ENCODE measurements at regions not wholly inside any gene's neighbourhood (a gene's known extent, or its start where the extent isn't known, plus 50 kb on each side); places are given as distances from the start of the nearest gene placed in this dataset.

- Histone ChIP-seq H3K4me2 (ENCODE audit: low read depth, low read length) (no peak overlapping the region), H3K4me1 (ENCODE audit: insufficient read depth, low read length) (no peaks in the 10 kb centered on the region), H3K9me3 (ENCODE audit: low read length) (no peaks in the 10 kb centered on the region), H3K27me3 (ENCODE audit: control insufficient read depth in 1 of 2, insufficient read depth in 2 of 2, low read length in 2 of 2) (no peaks in the 10 kb centered on the region; a peak in 1 of 5 replicates), H4K20me1 (ENCODE audit: insufficient read depth, low read length) (no peaks in the 10 kb centered on the region), H3K27ac (ENCODE audit: extremely low read length, insufficient read depth, low read length) (no peak overlapping the region), H3K9ac (ENCODE audit: insufficient read depth, low read depth, low read length) (no peak overlapping the region), H3K36me3 (replicated peaks in 1 of 2; ENCODE audit: control insufficient read depth in 1 of 2, insufficient read depth in 2 of 2, low read length in 2 of 2) (no peaks in the 10 kb centered on the region), H2AFZ (ENCODE audit: low read length) (no peak overlapping the region), H3K79me2 (ENCODE audit: insufficient read depth, low read length) (no peaks in the 10 kb centered on the region), H3K4me3 (replicated peaks in 1 of 3; ENCODE audit: insufficient read depth in 1 of 3, low read depth in 2 of 3, low read length in 3 of 3) (no peak overlapping the region)
- CTCF ChIA-PET (ENCODE audit: low intra/inter-chr PET ratio, low total read pairs) = no interaction called here
- POLR2A ChIA-PET = no interaction called here
- ATAC-seq (no peak), FAIRE-seq (no peak), DNase-seq (ENCODE audit: low spot score) (no peak)
- no peak for TF ChIP-seq KLF9 (CRISPR knock-in tag; IDR thresholded peaks at IDR 0.05; ENCODE audit: low read depth)
- 3% methylated on average over 3 of the region's 3 CpGs for WGBS (ENCODE audit: low lambda C conversion rate)
- intact Hi-C loops (cut with micrococcal nuclease; ENCODE audit: unreplicated experiment) (no loop called here), in situ Hi-C loops (cut with HindIII; ENCODE audit: extremely low pct_ligation_motif_present, low pct_unique_long_range_greater_than_20kb) (no loop called here)
- BruUV-seq (replicated peaks) = no TSS peak
Observed at GRCh38 chr5:167684251-167684650, 607.2 kb upstream of the WWC1 start.

- Histone ChIP-seq H3K4me2 (ENCODE audit: low read depth, low read length) (no peak overlapping the region), H3K4me1 (ENCODE audit: insufficient read depth, low read length) (no peaks in the 10 kb centered on the region), H3K4me3 (replicated peaks in 1 of 3; ENCODE audit: insufficient read depth in 1 of 3, low read depth in 2 of 3, low read length in 3 of 3) (no peak overlapping the region), H3K79me2 (ENCODE audit: insufficient read depth, low read length) (no peaks in the 10 kb centered on the region), H4K20me1 (ENCODE audit: insufficient read depth, low read length) (no peaks in the 10 kb centered on the region), H3K9me3 (ENCODE audit: low read length) (no peaks in the 10 kb centered on the region), H3K9ac (ENCODE audit: insufficient read depth, low read depth, low read length) (no peak overlapping the region), H3K27ac (ENCODE audit: extremely low read length, insufficient read depth, low read length) (no peak overlapping the region), H3K36me3 (replicated peaks in 1 of 2; ENCODE audit: control insufficient read depth in 1 of 2, insufficient read depth in 2 of 2, low read length in 2 of 2) (no peaks in the 10 kb centered on the region), H2AFZ (ENCODE audit: low read length) (no peak overlapping the region), H3K27me3 (ENCODE audit: control insufficient read depth in 1 of 2, insufficient read depth in 2 of 2, low read length in 2 of 2) (no peaks in the 10 kb centered on the region; a peak in 1 of 5 replicates)
- in situ Hi-C loops (cut with HindIII; ENCODE audit: extremely low pct_ligation_motif_present, low pct_unique_long_range_greater_than_20kb) (no loop called here), intact Hi-C loops (cut with micrococcal nuclease; ENCODE audit: unreplicated experiment) (no loop called here)
- no TSS peak for BruUV-seq (replicated peaks)
- POLR2A ChIA-PET = no interaction called here
- no peak for FAIRE-seq
- WGBS (ENCODE audit: low lambda C conversion rate) = 16% methylated on average over 8 of the region's 8 CpGs
- DNase-seq (ENCODE audit: low spot score) = no peak
- CTCF ChIA-PET (ENCODE audit: low intra/inter-chr PET ratio, low total read pairs) = no interaction called here
- TF ChIP-seq ZNF552 (CRISPR knock-in tag; IDR thresholded peaks at IDR 0.05; ENCODE audit: borderline replicate concordance) (no peak), ZNF263 (CRISPR knock-in tag; IDR thresholded peaks at IDR 0.05) (no peak), JUNB (CRISPR knock-in tag; IDR thresholded peaks at IDR 0.05; ENCODE audit: borderline replicate concordance) (no peak), MAFF (IDR thresholded peaks at IDR 0.05; ENCODE audit: low read depth, low read length) (peak; percentile 78), MAFK (conservative IDR thresholded peaks at IDR 0.05 in 1 of 2, IDR thresholded peaks at IDR 0.05 in 1 of 2; ENCODE audit: low read length in 2 of 2) (peak; percentile 76 to 85)
- ATAC-seq = no peak
Observed at GRCh38 chr5:167688341-167689130, 602.9 kb upstream of the WWC1 start.
